ENCODE measurements at regions not wholly inside any gene's neighbourhood (a gene's known extent, or its start where the extent isn't known, plus 50 kb on each side); places are given as distances from the start of the nearest gene placed in this dataset.

DNA sequence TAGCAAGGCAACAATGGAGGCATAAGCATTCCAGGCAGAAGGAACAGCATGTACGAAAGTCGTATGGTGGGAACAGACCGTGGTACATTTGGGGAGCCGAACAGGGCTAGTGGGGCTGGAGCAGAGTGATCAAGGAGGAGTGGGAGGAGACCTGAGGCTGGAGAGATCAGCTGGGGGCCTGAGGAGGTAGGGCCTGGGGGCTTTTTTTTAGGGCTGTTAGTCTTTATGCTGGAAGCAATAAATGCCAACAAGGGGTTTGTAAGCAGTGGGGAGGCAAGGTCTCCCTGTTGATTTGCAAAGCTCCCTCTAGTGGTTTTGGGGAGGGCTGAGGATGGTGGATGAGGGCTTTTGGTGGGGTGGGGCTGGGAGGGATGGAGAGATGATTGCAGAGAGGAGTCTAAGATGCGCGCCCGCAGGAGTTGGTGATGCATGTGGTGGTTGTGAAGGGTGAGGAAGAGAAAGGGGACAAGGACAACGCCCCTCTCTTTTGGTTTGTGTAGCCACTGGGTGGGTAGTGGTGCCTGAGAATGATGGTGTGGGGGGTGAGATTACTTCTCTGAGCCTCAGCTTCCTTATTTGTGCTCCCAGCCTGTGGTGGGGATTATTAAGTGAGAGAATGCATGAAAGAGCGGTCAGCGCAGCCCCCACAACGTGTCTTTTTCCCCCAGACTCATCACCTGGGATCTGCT, 74.1 kb upstream of the TOX2 start:
- DNase-seq (no peak), FAIRE-seq (no peak)
- Histone ChIP-seq H3K4me1 (ENCODE audit: control insufficient read depth in 3 of 3, insufficient read depth in 2 of 3, low read depth in 1 of 3, low read length in 2 of 3) (no peaks in the 10 kb centered on the region), H3K27me3 (ENCODE audit: control insufficient read depth in 3 of 3, insufficient read depth in 3 of 3, low read length in 3 of 3) (no peaks in the 10 kb centered on the region), H3K9me3 (ENCODE audit: control insufficient read depth in 2 of 2, insufficient read depth in 1 of 2, low read depth in 1 of 2, low read length in 1 of 2) (no peaks in the 10 kb centered on the region), H3K36me3 (ENCODE audit: control insufficient read depth in 3 of 3, insufficient read depth in 2 of 3, low read depth in 1 of 3, low read length in 3 of 3) (no peaks in the 10 kb centered on the region), H3K27ac (ENCODE audit: low read depth in 1 of 3, low read length in 2 of 3) (no peak overlapping the region), H3K4me3 (ENCODE audit: low read depth in 1 of 3, low read length in 3 of 3) (no peak overlapping the region)
- 62 to 66% (median 64%) methylated on average over 11 of the region's 11 CpGs for WGBS, 3 donors

DNA sequence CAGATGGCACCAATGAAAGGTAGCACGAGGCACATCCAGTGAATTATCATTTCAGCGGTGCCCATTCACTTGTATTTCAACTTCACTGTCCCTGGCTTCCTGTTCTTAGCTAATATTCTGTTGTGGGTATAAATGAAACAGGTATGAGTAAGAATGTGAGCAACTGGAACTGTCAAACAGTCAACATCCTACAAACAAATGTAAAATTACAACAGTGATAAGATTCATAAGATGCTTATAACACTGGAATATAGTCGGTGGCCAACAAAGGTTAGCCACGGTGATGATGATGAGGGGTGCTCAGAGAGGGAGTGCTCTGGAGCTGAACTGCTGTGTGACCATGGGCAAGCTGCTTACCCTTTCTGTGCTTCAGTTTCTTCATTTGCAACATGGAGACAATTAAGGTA, 74.9 kb upstream of the TOX2 start:
- Histone ChIP-seq H3K4me3 (ENCODE audit: low read depth in 1 of 3, low read length in 3 of 3) (no peak overlapping the region), H3K27me3 (ENCODE audit: control insufficient read depth in 3 of 3, insufficient read depth in 3 of 3, low read length in 3 of 3) (no peaks in the 10 kb centered on the region), H3K27ac (ENCODE audit: low read depth in 1 of 3, low read length in 2 of 3) (no peak overlapping the region), H3K9me3 (ENCODE audit: control insufficient read depth in 2 of 2, insufficient read depth in 1 of 2, low read depth in 1 of 2, low read length in 1 of 2) (no peaks in the 10 kb centered on the region), H3K36me3 (ENCODE audit: control insufficient read depth in 3 of 3, insufficient read depth in 2 of 3, low read depth in 1 of 3, low read length in 3 of 3) (no peaks in the 10 kb centered on the region), H3K4me1 (ENCODE audit: control insufficient read depth in 3 of 3, insufficient read depth in 2 of 3, low read depth in 1 of 3, low read length in 2 of 3) (no peaks in the 10 kb centered on the region)
- DNase-seq, result no peak
- WGBS, 3 donors, result 58 to 71% (median 68%) methylated on average over 4 of the region's 4 CpGs
- no peak for FAIRE-seq

DNA sequence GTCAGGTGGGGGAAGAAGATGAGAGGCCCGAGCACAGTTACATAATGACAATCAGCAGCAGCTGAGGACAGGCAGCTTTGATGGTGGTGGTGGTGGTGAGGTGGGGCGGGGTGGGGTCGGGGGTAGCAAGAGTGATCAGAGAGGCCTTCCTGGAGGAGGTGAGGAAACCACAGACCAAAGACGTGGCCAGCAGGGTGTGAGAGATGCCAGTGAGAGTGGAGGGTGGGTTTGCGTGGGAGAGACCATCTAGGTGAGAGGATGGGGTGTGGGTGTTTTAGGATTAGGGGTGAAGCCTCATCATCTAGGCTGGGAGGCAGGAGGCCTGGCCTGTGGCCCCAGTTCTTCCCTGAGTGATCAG, 76.0 kb upstream of the TOX2 start:
- 35 to 64% (median 46%) methylated on average over 5 of the region's 5 CpGs for WGBS, 3 donors
- no peaks in the 10 kb centered on the region for H3K4me1 ChIP-seq (ENCODE audit: control insufficient read depth in 3 of 3, insufficient read depth in 2 of 3, low read depth in 1 of 3, low read length in 2 of 3)
- FAIRE-seq (no peak), DNase-seq (no peak)
- no peaks in the 10 kb centered on the region for H3K36me3 ChIP-seq (ENCODE audit: control insufficient read depth in 3 of 3, insufficient read depth in 2 of 3, low read depth in 1 of 3, low read length in 3 of 3)
- no peak overlapping the region for H3K4me3 ChIP-seq (ENCODE audit: low read depth in 1 of 3, low read length in 3 of 3)
- no peaks in the 10 kb centered on the region for H3K27me3 ChIP-seq (ENCODE audit: control insufficient read depth in 3 of 3, insufficient read depth in 3 of 3, low read length in 3 of 3)
- no peak overlapping the region for H3K27ac ChIP-seq (ENCODE audit: low read depth in 1 of 3, low read length in 2 of 3)
- no peaks in the 10 kb centered on the region for H3K9me3 ChIP-seq (ENCODE audit: control insufficient read depth in 2 of 2, insufficient read depth in 1 of 2, low read depth in 1 of 2, low read length in 1 of 2)

DNA sequence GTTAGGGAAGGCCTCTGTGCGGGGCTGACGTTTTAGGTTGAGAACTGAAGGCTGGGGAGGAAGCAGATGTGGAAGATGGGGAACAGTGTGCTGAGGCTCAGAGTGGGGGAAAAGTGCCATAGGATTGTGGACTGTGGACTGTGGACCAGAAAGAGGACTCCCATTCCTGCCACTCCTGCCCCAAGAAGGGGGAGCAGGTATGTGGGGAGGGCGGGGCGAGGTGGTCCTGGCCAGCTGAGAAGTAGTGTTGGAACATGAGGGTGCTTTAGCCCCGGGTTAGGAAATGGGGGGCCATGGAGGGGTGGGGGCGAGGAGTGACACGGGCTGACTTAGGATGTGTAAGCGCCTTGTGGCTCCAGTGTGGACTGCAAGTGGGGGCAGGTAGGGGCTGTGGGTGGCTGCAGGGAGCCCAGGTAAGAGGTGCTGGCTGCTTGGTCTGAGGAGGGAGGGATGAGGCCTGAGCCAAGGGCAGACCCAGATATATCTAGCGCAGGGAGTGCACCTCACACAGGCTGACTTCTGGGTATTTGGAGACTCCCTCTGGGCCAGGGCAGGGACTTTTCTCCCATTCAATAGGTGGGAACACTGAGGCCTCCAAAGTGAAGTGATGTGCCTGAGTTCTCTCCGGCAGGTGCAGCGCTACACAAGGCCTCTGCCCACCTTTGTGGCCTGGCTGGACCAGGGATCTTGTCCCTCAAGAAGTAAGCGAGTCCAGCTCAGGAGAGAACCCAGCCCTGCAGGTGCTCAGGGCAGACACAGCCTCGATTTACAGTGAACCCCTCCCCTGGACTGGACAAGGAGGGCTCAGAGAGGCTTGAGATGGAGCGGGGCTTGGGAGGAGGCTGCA, 76.6 kb upstream of the TOX2 start:
- Histone ChIP-seq H3K27me3 (ENCODE audit: control insufficient read depth in 3 of 3, insufficient read depth in 3 of 3, low read length in 3 of 3) (no peaks in the 10 kb centered on the region), H3K9me3 (ENCODE audit: control insufficient read depth in 2 of 2, insufficient read depth in 1 of 2, low read depth in 1 of 2, low read length in 1 of 2) (no peaks in the 10 kb centered on the region), H3K4me3 (ENCODE audit: low read depth in 1 of 3, low read length in 3 of 3) (no peak overlapping the region), H3K27ac (ENCODE audit: low read depth in 1 of 3, low read length in 2 of 3) (no peak overlapping the region), H3K4me1 (ENCODE audit: control insufficient read depth in 3 of 3, insufficient read depth in 2 of 3, low read depth in 1 of 3, low read length in 2 of 3) (no peaks in the 10 kb centered on the region), H3K36me3 (ENCODE audit: control insufficient read depth in 3 of 3, insufficient read depth in 2 of 3, low read depth in 1 of 3, low read length in 3 of 3) (no peaks in the 10 kb centered on the region)
- FAIRE-seq, result no peak
- DNase-seq, result no peak
- WGBS, 3 donors, result 77 to 87% (median 84%) methylated on average over 14 of the region's 14 CpGs

DNA sequence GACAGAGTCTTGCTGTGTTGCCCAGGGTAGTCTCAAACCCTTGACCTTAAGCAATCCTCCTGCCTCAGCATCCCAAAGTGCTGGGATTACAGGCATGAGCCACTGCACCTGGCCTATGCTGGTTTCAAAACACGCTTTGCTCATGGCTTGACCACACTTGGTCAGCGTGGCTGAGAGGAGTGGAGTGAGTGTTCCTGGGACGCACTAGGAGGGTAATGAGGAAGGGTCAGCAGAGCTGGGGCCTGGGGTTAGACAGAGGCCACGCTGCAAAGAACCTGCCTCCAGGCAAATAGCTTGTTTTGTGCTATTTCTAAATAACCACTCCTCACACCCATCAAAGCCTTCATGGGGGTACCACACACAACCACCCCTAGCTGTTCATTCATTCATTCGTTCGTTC, 77.9 kb upstream of the TOX2 start:
- no peak for FAIRE-seq
- no peak for DNase-seq
- WGBS, 3 donors, result 86 to 90% (median 89%) methylated on average over 6 of the region's 6 CpGs

DNA sequence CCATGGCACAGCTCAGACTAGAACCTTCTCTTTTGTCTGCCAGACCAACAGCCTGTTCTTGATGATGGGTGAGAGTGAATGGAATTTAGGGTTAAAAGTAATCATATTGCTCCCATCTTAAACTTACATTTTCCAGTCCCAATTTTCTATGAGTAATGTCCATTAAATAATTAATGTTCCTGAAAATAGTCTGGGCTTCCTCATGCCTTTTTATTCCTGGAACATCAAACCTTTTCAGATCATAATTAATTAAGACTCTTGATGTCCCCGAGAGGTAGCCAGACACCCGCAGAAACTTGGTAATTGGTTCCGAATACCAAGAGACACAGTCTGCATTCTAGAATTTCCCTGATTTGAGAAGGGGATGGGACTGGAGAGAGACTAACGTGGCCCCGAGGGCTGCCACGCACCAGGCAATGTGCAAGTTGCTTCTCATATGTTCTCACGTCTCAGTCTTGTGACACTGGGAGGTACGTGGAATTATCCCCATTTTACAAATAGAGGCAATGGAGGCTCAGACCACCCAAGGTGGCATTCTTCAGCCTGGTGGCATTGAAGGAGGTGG, 78.6 kb upstream of the TOX2 start:
- no peaks in the 10 kb centered on the region for H3K4me1 ChIP-seq (ENCODE audit: control insufficient read depth in 3 of 3, insufficient read depth in 2 of 3, low read depth in 1 of 3, low read length in 2 of 3)
- WGBS, 3 donors, result 83 to 89% (median 87%) methylated on average over 8 of the region's 8 CpGs
- H3K27me3 ChIP-seq (ENCODE audit: control insufficient read depth in 3 of 3, insufficient read depth in 3 of 3, low read length in 3 of 3), result peaks cover 0 to 2% (median 0%) of the 10 kb centered on the region in 3 donors
- DNase-seq (no peak), FAIRE-seq (no peak)
- no peak overlapping the region for H3K27ac ChIP-seq (ENCODE audit: low read depth in 1 of 3, low read length in 2 of 3)
- no peaks in the 10 kb centered on the region for H3K9me3 ChIP-seq (ENCODE audit: control insufficient read depth in 2 of 2, insufficient read depth in 1 of 2, low read depth in 1 of 2, low read length in 1 of 2)
- H3K36me3 ChIP-seq (ENCODE audit: control insufficient read depth in 3 of 3, insufficient read depth in 2 of 3, low read depth in 1 of 3, low read length in 3 of 3), result no peaks in the 10 kb centered on the region
- H3K4me3 ChIP-seq (ENCODE audit: low read depth in 1 of 3, low read length in 3 of 3), result no peak overlapping the region

More for the DNA sequence above, 77.9 kb upstream of the TOX2 start:
- Histone ChIP-seq H3K27ac (ENCODE audit: low read depth in 1 of 3, low read length in 2 of 3) (no peak overlapping the region), H3K4me3 (ENCODE audit: low read depth in 1 of 3, low read length in 3 of 3) (no peak overlapping the region), H3K4me1 (ENCODE audit: control insufficient read depth in 3 of 3, insufficient read depth in 2 of 3, low read depth in 1 of 3, low read length in 2 of 3) (no peaks in the 10 kb centered on the region), H3K36me3 (ENCODE audit: control insufficient read depth in 3 of 3, insufficient read depth in 2 of 3, low read depth in 1 of 3, low read length in 3 of 3) (no peaks in the 10 kb centered on the region), H3K27me3 (ENCODE audit: control insufficient read depth in 3 of 3, insufficient read depth in 3 of 3, low read length in 3 of 3) (peaks cover 0 to 2% (median 0%) of the 10 kb centered on the region in 3 donors), H3K9me3 (ENCODE audit: control insufficient read depth in 2 of 2, insufficient read depth in 1 of 2, low read depth in 1 of 2, low read length in 1 of 2) (no peaks in the 10 kb centered on the region)

DNA sequence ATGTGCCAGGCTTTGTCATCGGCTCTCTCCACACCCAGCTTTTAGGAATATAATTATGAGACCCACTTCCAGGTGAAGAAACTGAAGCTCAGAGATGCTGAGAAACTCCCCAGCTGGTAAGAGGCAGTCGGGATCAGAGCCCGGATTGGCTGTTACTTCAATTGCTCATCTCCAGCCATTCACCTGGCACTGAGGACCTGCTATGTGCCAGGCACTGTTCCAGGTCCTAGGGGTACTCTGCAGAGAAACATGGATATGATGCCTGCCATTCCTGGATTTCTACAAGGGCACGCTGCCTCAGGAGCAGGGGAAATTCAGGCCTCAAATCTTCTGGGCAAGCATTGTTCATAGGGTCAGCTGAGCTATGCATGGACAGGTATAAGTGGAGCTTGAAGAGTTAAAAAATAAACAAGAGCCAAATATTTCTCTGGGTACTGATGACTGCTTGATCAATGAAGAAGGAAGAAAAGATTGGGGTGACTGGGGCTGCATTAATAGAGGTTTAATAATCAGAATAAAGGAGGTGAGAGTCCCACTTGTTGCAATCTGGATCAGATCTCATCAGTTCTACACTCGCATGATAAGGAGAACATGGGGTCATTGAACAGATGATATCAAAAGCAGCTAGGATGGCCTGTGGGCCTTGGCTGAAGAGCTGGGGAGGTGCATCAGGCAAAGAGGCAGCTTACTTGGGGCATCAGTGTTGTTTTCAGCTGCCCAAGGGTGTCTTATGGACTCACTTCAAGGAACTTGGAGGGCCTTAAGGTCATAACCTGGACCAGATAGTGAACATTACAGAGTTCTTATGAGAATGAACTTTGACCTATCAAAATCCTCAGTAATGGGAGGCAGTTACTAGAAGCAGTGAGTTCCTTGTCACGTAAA, 80.9 kb upstream of the TOX2 start:
- Histone ChIP-seq H3K4me1 (ENCODE audit: control insufficient read depth in 3 of 3, insufficient read depth in 2 of 3, low read depth in 1 of 3, low read length in 2 of 3) (no peaks in the 10 kb centered on the region), H3K27ac (ENCODE audit: low read depth in 1 of 3, low read length in 2 of 3) (no peak overlapping the region), H3K4me3 (ENCODE audit: low read depth in 1 of 3, low read length in 3 of 3) (no peak overlapping the region), H3K27me3 (ENCODE audit: control insufficient read depth in 3 of 3, insufficient read depth in 3 of 3, low read length in 3 of 3) (peaks cover 0 to 7% (median 0%) of the 10 kb centered on the region in 3 donors), H3K9me3 (ENCODE audit: control insufficient read depth in 2 of 2, insufficient read depth in 1 of 2, low read depth in 1 of 2, low read length in 1 of 2) (peaks cover 0 to 2% of the 10 kb centered on the region in 2 donors), H3K36me3 (ENCODE audit: control insufficient read depth in 3 of 3, insufficient read depth in 2 of 3, low read depth in 1 of 3, low read length in 3 of 3) (no peaks in the 10 kb centered on the region)
- FAIRE-seq (no peak), DNase-seq (no peak)
- whole genome bisulfite sequencing, 3 donors, result 75 to 86% (median 80%) methylated on average over 6 of the region's 6 CpGs

DNA sequence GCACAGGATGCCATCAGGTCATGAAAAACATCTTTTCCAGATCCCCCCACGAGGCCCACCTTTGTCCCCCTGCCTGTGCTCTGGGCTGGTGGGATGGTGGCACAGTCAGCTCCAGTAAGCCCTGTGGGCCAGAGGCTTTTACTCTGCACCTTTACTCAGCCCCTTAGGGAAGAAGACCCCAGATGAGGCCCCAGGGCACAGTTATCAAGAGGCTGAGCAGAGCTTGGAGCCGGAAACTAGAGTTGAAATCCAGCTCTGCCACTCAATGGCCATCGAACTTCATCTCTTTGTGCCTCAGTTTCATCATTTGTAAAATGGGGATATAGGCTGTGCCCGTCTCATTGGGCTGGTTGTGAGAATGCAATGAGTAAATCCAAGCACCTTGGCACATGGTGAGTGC, 81.7 kb upstream of the TOX2 start:
- WGBS, 3 donors, result 75 to 83% (median 82%) methylated on average over 4 of the region's 4 CpGs
- no peak for DNase-seq
- Histone ChIP-seq H3K36me3 (ENCODE audit: control insufficient read depth in 3 of 3, insufficient read depth in 2 of 3, low read depth in 1 of 3, low read length in 3 of 3) (no peaks in the 10 kb centered on the region), H3K4me3 (ENCODE audit: low read depth in 1 of 3, low read length in 3 of 3) (no peak overlapping the region), H3K9me3 (ENCODE audit: control insufficient read depth in 2 of 2, insufficient read depth in 1 of 2, low read depth in 1 of 2, low read length in 1 of 2) (peaks cover 0 to 2% of the 10 kb centered on the region in 2 donors), H3K27ac (ENCODE audit: low read depth in 1 of 3, low read length in 2 of 3) (no peak overlapping the region), H3K4me1 (ENCODE audit: control insufficient read depth in 3 of 3, insufficient read depth in 2 of 3, low read depth in 1 of 3, low read length in 2 of 3) (no peaks in the 10 kb centered on the region), H3K27me3 (ENCODE audit: control insufficient read depth in 3 of 3, insufficient read depth in 3 of 3, low read length in 3 of 3) (peaks cover 0 to 7% (median 0%) of the 10 kb centered on the region in 3 donors)
- FAIRE-seq, result no peak

Measured in small intestine (tissue), 7 donors.